Transverse colon (tissue), 3 donors: ENCODE measurements at regions not wholly inside any gene's neighbourhood (a gene's known extent, or its start where the extent isn't known, plus 50 kb on each side); places are given as distances from the start of the nearest gene placed in this dataset.

Experiments
- CTCF ChIP-seq, 5 experiments: fragments of 200-600 bp in 3 of 5; fragments of 450-650 bp in 2 of 5; sonication (generic) in 3 of 5; IDR thresholded peaks; 1 replicate in 2 of 5; 2 replicates in 3 of 5; pipeline ENCODE4 v1.5.1; 2016 to 2017; ENCODE audit warnings: antibody characterized with exemption in 5 of 5, inconsistent platforms in 3 of 5, mild to moderate bottlenecking in 2 of 5, moderate library complexity in 1 of 5
- POLR2A ChIP-seq: fragments of 450-650 bp; IDR thresholded peaks from one replicate; pipeline ENCODE4 v1.6.1; 2016; ENCODE audit warnings: antibody characterized with exemption, mild to moderate bottlenecking, moderate library complexity

GRCh38 chr1:65525266-65526048 lies 105.0 kb downstream of the LEPR start:
- TF ChIP-seq CTCF (IDR thresholded peaks at IDR 0.05): no peak
- TF ChIP-seq POLR2A: no peak
